Fibroblast of lung (primary cell): ENCODE measurements at regions not wholly inside any gene's neighbourhood (a gene's known extent, or its start where the extent isn't known, plus 50 kb on each side); places are given as distances from the start of the nearest gene placed in this dataset.

Experiments used
- DNase-seq, 2 donors: peaks; one replicate each; pipeline versions ENCODE4 v3.0.0 to v3.0.0-alpha.2; 2010; ENCODE audit warnings: low read depth in 2 of 2
- H2AFZ ChIP-seq: 2 replicates; pipeline ENCODE4 v1.5.1; 2012; ENCODE audit warnings: low read length, control low read depth, inconsistent platforms
- H3K27ac ChIP-seq: 2 replicates; pipeline ENCODE4 v1.5.1; 2011; ENCODE audit warnings: low read length, control low read depth; ENCODE audit not compliant: insufficient read depth
- H3K27me3 ChIP-seq: 2 replicates; pipeline ENCODE4 v1.5.1; 2011; ENCODE audit warnings: mild to moderate bottlenecking, low read length; ENCODE audit not compliant: control insufficient read depth, insufficient read depth
- H3K36me3 ChIP-seq: 2 replicates; pipeline ENCODE4 v1.5.1; 2011; ENCODE audit warnings: low read length; ENCODE audit not compliant: control insufficient read depth, insufficient read depth
- H3K4me1 ChIP-seq: 2 replicates; pipeline ENCODE4 v1.5.1; 2011; ENCODE audit warnings: low read length; ENCODE audit not compliant: control insufficient read depth, insufficient read depth; ENCODE audit errors: extremely low read depth
- H3K4me2 ChIP-seq: 2 replicates; pipeline ENCODE4 v1.5.1; 2011; ENCODE audit warnings: low read length, control low read depth; ENCODE audit not compliant: insufficient read depth; ENCODE audit errors: extremely low read depth
- H3K4me3 ChIP-seq, 4 experiments: fragments of 200-600 bp in 1 of 4; sonication (generic) in 1 of 4; replicated peaks in 1 of 4; 2 replicates each; pipeline ENCODE4 v1.5.1; 2011 to 2016; ENCODE audit warnings: low read length in 4 of 4, low read depth in 3 of 4, mild to moderate bottlenecking in 3 of 4, control low read depth in 2 of 4, inconsistent platforms in 1 of 4, mixed read lengths in 1 of 4; ENCODE audit not compliant: insufficient read depth in 1 of 4; ENCODE audit errors: control extremely low read depth in 1 of 4
- H3K79me2 ChIP-seq: 2 replicates; pipeline ENCODE4 v1.5.1; 2012; ENCODE audit warnings: mild to moderate bottlenecking, low read length, inconsistent platforms; ENCODE audit not compliant: control insufficient read depth, insufficient read depth
- H3K9ac ChIP-seq: 2 replicates; pipeline ENCODE4 v1.5.1; 2011; ENCODE audit warnings: mild to moderate bottlenecking, low read length, control low read depth; ENCODE audit not compliant: insufficient read depth
- H3K9me3 ChIP-seq: 2 replicates; pipeline ENCODE4 v1.5.1; 2012; ENCODE audit warnings: low read depth, low read length; ENCODE audit not compliant: control insufficient read depth, insufficient read depth
- H4K20me1 ChIP-seq: 2 replicates; pipeline ENCODE4 v1.5.1; 2011; ENCODE audit warnings: low read length; ENCODE audit not compliant: control insufficient read depth, insufficient read depth; ENCODE audit errors: extremely low read depth
- CTCF ChIP-seq, 2 donors: IDR thresholded peaks in 1 of 2; conservative IDR thresholded peaks in 1 of 2; 1 replicate in 1 of 2; 2 replicates in 1 of 2; pipeline ENCODE4 v1.5.1; 2011 to 2012; ENCODE audit warnings: low read length in 2 of 2, control low read depth in 1 of 2, inconsistent platforms in 1 of 2, low read depth in 1 of 2, mild to moderate bottlenecking in 1 of 2
- EZH2 ChIP-seq: IDR thresholded peaks from 2 replicates; pipeline ENCODE4 v1.5.1; 2012; ENCODE audit warnings: low read length, control low read depth, mild to moderate bottlenecking; ENCODE audit errors: missing control alignments

GRCh38 chr4:135515295-135515694 is 1313.7 kb upstream of the PABPC4L start:
- peak; percentile 10 to 44 for DNase-seq

DNA sequence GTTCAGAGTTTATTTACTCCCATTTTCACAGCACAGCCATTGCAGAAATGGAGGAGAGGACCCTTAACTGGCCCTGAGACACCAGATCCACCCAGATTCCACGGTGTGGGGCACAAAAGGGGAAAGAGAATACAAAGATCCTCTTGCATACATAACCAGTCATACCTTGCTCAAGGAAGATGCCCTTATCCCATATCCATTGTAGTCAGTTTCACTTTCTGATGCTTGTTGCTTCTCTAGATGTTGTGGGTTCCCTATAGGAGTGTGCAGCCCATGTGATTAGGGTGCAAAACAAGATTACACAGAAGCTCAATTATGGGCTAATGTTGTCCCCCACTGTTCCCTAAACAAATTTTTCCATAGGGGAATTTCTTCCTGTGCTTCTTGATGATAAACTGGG is 1309.0 kb upstream of the PABPC4L start:
- no peaks in the 10 kb centered on the region for H3K9me3 ChIP-seq
- no peak overlapping the region for H3K4me3 ChIP-seq
- no peaks in the 10 kb centered on the region for H3K27me3 ChIP-seq
- H3K79me2 ChIP-seq, result no peaks in the 10 kb centered on the region
- peak overlapping the region; percentile 33 for H2AFZ ChIP-seq
- H4K20me1 ChIP-seq, result no peaks in the 10 kb centered on the region
- no peak for DNase-seq
- no peak overlapping the region for H3K9ac ChIP-seq
- no peak overlapping the region for H3K27ac ChIP-seq
- TF ChIP-seq EZH2, result no peak
- no peak for TF ChIP-seq CTCF (conservative IDR thresholded peaks at IDR 0.05 in 1 of 2, IDR thresholded peaks at IDR 0.05 in 1 of 2; ENCODE audit: low read depth in 1 of 2, low read length in 2 of 2)
- H3K36me3 ChIP-seq, result no peaks in the 10 kb centered on the region
- H3K4me1 ChIP-seq, result no peaks in the 10 kb centered on the region
- H3K4me2 ChIP-seq, result no peak overlapping the region

More at GRCh38 chr4:135515295-135515694, 1313.7 kb upstream of the PABPC4L start:
- Histone ChIP-seq H3K4me3 (no peak overlapping the region), H3K9me3 (no peaks in the 10 kb centered on the region), H3K4me1 (no peaks in the 10 kb centered on the region), H3K4me2 (no peak overlapping the region), H3K27ac (no peak overlapping the region), H4K20me1 (no peaks in the 10 kb centered on the region), H3K36me3 (no peaks in the 10 kb centered on the region), H3K9ac (no peak overlapping the region), H3K27me3 (no peaks in the 10 kb centered on the region), H3K79me2 (no peaks in the 10 kb centered on the region), H2AFZ (peak overlapping the region; percentile 21)
- TF ChIP-seq EZH2 (no peak), CTCF (conservative IDR thresholded peaks at IDR 0.05 in 1 of 2, IDR thresholded peaks at IDR 0.05 in 1 of 2; ENCODE audit: low read depth in 1 of 2, low read length in 2 of 2) (no peak)

DNA sequence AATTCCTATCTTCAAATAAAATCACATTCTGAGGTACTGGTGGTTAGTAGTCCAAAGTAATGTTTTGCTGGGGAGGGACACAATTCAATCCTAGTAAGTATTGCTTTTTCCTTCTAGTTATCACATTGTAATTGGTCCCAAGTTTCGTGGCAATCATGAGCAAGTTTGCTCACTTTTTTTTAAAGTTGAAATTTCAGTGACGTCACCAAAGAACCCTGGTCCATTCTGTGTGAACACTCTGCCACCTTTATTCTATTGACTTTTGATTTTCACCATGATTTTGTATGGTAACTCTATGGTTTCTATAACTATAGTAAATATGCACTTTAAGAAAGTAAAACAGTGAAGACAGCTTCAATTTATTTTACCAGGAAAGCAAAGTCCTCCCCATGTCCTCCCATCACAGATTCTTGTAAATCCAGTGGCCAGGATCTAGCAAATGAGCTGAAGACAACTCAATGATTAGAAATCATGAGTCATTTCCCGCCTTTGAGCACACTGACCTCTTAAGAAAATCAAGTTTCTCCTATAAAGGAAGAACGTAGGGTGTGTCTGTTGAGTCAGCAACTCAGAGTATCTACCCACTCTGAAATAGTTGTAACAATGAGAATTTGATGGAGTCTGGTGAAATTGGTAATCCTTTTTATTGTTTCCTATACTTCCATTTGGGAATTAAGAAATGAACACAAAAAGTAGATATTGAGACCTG is 1306.6 kb upstream of the PABPC4L start:
- no peak for TF ChIP-seq EZH2
- no peak for TF ChIP-seq CTCF (conservative IDR thresholded peaks at IDR 0.05 in 1 of 2, IDR thresholded peaks at IDR 0.05 in 1 of 2; ENCODE audit: low read depth in 1 of 2, low read length in 2 of 2)
- Histone ChIP-seq H3K9me3 (no peaks in the 10 kb centered on the region), H2AFZ (peak overlapping the region; percentile 17), H3K4me3 (no peak overlapping the region), H3K4me1 (no peaks in the 10 kb centered on the region), H3K36me3 (no peaks in the 10 kb centered on the region), H3K27ac (no peak overlapping the region), H3K9ac (no peak overlapping the region), H4K20me1 (no peaks in the 10 kb centered on the region), H3K4me2 (no peak overlapping the region), H3K79me2 (no peaks in the 10 kb centered on the region), H3K27me3 (no peaks in the 10 kb centered on the region)
- peak; percentile 70 to 93 for DNase-seq
